ENCODE measurements at regions not wholly inside any gene's neighbourhood (a gene's known extent, or its start where the extent isn't known, plus 50 kb on each side); places are given as distances from the start of the nearest gene placed in this dataset.
"Not testable (repeated sequence)": the region's sequence is repeated elsewhere in the genome, so short reads cannot be mapped to it uniquely, and the experiment has no call there.

DNA sequence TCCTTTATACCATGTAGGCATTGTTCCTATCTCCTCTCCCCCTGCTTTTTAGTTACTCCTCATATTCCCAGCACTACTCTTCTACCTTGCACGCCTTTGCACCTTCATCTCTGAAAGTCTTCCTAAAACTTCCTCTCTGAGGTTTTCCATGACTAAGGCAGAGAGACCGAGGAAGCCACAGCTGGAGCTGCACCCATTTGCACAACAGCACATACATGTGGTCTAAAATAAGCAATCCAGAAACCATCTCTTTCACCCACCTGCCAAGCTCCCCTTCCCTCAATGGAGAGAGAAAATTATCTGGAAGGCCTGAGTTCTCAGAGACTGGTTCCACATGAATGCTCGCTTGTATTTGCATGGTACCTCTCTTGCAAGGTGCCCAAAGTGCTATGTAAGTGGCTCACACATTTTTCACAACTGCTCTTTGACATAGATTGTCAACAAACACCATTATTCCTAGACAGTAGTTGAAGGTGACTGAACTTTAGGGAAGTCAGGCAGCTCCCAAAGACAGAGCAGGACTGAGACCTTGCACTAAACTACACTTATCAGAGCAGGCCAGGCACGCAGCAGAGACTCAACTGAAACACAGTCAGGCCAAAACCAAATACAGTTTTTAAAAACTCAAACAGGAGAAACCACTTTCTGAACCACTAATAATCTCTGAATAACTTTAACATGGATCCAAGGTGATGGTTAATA lies 313.2 kb downstream of the TFAP2A start:
- DNase-seq, result no peak

DNA sequence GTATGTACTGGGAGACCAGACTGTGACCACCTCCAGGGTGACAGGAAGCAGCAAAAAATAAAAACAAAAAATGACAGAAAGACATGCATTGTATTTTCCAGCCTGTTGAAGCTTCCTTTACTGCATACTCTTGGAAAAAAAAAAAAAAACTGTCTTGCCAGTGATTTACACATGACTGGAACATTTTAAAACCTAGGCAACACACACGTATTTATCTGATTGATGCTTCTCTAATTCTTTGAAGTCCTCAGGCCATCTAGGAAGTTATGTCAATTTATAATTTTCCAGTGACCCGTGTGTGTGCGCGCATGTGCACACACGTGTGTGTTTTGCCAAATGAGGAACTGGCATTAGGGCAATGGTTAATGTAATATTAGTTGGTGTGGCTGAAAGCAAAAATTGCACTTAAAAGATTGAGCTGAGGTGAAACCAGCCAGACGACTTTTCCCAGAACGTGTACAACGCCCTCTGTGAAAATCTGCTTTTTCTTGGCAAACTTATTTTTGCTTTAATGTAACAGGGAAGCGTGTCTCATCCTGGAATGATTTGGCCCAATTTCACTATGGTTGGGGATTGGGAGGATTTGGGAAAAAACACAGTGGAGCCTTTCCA lies 315.2 kb downstream of the TFAP2A start:
- DNase-seq, result no peak

DNA sequence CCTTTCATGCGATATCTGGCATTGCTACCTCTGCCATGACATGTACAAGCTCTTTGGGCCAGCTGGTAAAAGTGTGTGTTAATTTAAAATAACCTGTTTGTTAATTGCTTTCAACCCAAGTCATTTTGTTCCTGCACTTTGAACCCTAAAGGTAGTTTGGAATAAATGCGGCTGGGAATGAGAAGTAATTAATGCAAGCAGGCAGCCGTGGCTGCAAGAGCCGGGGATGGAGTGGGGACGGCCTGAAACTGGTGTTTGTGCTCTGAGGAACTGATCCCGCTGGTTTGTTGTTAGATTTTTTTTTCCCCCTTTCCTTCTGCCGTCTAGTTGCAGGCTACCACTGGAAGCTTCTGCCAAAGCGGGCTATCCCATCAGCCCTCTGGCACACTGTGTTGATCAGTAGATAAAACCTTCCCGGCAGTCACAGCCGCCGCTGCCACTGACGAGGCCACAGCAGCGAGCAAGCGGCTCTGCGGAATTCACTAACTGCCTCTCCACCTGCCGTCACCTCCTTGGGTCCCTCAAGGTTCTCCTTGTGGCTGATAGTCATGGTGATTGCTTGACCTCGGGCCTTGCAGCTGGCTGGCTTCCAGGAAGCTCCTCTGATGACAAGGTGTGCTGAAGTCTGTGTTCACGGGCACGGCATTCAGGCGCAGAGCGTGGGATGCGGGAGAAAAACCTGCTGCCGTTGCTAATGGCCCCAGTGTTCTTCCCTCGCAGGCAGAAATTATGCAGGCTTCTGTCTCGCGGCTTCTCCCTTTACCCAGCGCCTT lies 315.9 kb downstream of the TFAP2A start:
- DNase-seq, result no peak

DNA sequence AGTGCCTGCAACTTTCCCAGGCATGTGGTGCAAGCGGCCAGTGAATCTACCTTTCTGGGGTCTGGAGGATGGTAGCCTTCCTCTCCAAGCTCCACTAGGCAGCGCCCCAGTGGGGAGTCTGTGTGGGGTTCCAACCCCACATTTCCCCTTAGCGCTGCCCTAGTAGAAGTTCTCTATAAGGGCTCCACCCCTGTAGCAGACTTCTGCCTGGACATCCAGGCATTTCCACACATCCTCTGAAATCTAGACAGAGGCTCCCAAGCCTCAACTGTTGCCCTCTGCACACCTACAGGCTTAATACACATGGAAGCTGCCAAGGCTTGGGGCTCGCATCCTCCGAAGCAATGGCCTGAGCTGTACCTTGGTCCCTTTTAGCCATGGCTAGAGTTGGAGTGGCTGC lies 321.6 kb downstream of the TFAP2A start:
- no peak for DNase-seq

DNA sequence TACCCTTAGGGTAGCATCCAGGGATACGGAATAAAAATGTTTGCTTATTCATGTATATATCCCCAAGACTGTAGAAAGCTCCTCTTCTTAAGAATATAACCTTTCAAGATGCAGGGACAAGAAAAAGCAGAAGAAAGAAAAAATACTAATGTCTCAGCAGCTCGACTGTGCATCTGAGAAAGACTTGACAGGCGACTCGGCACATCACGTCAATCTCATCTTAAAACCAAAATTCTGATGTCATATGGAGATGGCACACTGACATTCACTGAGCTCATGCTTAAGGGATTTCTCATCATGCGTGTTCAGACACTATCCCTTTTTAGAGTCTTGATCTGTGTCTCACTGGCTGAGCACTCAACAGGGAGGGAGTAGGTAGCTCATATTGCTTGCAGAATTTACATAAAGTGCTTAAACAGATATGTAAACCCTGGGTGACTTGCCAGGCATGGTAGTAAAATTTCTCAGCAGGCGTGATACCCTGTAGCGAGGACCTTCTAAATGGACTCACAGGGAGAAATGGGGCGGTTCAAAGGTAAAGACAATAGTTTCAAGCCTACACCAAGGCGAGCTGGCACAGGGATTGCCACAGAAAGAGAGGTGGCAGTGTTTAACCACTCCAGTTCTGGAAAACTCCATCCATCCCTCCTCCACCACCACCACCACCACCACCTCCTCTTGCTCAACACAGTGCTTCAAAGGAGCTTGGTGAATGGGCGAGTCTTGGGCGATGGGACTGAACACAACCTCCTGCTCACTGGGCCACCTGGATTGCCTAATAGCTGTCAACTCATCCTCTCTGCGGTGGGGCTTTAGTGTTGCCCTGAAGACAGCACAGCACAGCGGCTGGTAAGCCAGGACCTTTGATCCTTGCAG lies 330.5 kb downstream of the TFAP2A start:
- no peak for DNase-seq

DNA sequence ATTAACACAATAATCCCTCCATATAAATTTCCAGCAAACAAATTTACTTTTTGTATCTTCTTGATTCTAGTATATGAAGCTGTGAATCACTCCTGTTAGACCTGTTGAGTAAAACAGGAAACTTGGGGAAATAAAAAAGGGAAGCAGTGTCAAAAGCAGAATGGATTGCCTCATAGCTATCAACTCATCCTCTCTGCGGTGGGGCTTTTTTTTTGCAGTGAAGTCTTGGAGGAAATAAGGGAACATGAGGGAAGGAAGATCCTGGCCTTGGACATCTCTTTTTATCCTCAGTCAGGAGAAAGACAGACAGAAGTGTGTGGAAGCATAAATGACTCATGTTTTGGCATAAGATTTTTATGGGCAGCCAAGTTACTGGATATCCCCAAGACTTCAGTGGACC lies 332.5 kb downstream of the TFAP2A start:
- DNase-seq, result no peak

DNA sequence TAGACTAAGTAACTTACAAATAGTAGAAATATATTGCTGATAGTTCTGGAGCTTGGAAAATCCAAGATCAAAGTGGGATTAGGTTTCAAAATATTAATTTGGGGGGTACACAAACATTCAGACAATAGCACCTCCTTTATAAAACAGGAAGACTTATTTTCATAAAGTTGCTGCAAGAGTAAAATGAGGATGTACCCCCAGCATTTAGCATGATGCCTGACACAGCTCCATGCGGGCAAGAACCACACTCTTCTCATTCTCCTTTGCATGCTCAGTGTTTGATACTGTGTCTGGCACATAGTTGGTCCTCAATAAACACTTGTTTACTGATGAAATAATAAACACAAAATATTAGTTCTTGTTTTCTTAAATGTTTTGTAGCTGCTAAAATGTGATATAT lies 332.9 kb downstream of the TFAP2A start:
- DNase-seq, result no peak

DNA sequence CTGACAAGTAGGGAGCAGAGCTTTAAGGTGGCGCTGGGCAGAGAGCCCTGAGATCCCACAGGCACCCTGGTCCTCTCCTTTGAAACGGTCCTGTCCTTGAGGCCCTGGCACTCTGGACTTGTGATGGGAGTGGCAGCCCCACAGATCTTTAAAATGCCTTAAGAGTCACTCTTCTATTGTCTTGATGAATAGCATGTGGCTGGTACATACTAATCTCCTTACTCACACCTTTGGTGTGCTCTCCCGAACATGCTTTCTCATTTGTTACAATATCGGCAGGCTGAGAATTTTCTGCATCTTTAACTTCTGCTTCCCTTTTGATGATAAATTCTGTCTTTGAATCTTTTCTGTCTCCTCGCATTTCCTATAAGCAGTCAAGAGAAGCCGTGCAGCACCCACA lies 333.8 kb downstream of the TFAP2A start:
- DNase-seq, result no peak

DNA sequence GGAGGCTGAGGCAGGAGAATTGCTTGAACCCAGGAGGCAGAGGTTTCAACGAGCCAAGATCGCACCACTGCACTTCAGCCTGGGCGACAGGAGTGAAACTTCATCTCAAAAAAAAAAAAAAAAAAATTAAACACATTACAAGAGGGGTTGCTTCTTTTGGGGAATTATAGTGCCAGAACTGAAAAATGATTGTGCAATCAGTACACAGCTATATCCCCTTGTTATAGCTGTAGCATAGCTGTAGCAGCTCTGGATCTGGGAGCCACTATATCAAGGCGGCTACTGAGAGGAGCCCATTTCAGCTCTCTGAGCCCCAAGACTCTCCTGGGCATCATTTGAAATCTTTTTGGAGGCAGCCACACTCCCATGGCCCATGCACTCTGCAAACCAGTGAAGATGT lies 334.3 kb downstream of the TFAP2A start:
- DNase-seq, result no peak

DNA sequence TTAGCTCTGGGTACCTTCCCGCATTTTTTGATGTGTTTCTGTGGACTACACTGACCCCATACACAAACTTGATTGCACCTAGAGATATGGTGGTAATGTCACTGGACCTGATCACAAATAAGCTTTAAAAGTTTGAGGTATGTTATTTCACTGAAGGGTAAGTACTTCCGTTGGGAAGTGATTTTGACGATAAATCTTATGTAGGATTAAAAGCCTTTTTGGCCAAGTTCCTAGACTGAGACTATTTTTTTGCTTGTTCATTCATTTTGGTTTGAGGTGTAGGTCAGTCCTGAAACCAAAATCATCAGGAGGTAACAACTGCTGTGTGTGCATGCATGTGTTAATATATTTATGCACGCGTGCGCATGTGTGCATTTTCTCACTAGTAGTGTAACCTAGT lies 336.3 kb downstream of the TFAP2A start:
- no peak for DNase-seq

DNA sequence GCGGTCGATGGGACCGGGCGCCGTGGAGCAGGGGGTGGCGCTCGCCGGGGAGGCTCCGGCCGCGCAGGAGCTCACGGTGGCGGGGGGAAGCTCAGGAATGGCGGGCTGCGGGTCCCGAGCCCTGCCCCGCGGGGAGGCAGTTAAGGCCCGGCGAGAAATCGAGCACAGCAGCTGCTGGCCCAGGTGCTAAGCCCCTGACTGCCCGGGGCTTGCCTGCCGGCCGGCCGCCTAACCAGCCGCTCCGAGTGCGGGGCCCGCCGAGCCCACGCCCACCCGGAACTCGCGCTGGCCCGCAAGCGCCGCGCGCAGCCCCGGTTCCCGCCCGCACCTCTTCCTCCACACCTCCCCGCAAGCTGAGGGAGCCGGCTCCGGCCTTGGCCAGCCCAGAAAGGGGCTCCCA lies 340.1 kb downstream of the TFAP2A start:
- DNase-seq, result not testable (repeated sequence)

DNA sequence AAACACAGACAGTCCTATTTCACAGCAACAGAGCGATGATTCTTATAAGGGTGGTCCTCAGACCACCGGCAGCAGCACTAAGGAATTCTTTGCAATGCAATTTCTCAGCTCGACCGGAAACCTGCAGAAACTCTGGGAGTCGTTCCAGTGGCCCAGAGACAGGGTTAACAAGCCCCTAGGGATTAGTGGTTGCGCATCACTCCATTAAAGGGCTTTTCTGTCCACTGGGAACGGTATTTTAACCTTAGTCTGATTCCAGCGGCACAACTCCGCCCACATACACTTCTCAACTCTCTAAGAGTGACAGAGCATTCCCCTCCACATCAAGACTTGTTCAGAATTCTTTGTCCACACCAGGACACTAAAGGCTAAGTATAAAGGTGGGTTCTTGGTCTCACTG lies 341.5 kb downstream of the TFAP2A start:
- DNase-seq, result no peak

DNA sequence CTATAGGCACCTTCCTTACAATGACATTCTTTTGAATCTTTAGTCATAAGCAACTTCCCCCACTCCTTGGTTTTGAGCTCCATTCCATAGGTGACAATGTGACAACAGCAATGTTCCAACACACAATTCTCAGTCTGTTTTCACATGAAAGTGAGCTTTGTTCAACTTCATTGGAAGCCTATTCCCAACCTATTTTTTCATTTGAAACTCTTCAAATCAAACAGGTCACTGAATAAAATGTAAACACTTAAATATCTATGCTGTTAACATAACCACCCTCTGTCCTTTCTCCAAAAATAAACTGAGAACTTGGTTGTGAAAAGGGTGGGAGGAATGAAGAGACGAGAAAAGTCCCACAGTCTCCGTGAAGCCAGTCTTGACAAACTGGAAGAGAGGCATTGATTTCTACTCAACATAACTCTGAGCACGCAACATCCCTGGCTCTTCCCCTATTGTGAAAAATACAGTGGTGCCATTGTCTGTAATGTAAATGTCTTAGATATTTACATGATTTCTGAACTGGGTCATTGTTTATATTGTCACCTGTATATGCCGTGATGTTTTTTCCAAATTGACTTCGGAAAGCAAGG lies 343.1 kb downstream of the TFAP2A start:
- DNase-seq, result no peak

DNA sequence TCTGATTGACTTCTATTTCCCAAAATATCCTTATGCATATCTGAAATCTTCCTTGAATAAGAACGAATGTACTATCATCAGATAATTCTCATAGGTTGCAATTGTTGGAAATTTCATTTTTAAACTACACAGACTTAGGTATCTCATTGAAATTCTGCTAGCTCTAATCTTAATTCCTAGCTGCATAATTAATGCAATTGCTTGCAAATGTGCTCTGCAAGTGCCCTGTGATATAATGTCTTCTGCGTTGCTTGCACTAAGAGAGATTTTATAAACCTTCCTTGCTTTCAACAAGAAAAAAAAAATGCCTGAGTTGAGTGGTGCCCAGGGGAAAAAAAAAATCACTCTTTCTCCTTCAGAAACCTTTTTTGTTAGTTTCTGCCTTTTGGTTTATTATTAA lies 354.9 kb downstream of the TFAP2A start:
- no peak for DNase-seq

DNA sequence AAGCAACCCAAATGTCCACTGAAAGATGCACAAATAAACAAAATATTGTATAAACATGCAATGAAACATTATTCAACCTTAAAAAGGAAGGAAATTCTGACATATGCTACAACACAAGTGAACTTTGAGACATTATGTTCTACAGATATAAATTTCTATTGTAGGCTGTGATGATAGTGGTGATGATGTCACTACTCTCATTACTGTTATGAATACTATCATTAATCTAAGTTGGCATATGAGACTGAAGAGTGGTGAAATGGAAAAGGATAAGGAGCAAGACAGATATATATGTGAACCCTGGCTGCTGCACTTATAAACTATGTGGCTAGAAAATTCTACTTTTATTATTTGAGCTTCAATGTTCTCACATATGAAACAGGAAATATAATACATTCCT lies 360.2 kb downstream of the TFAP2A start:
- DNase-seq, result no peak

DNA sequence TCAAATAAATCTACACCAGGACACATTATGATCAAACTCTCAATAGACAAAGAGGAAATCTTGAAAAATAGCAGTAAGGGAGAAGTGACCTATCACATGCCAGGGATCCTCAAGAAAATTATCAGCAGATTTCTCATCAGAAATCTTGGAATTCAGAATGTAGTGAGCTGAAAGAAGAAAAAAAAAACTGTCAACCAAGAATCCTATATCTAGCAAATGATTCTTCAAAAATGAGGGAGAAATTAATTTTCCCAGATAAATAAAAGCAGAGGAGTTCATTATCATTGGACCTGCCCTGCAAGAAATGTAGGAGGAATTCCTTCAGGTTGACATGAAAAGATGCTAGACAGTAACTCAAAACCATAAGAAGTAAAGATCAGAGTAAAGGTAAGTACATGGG lies 363.6 kb downstream of the TFAP2A start:
- DNase-seq, result no peak

DNA sequence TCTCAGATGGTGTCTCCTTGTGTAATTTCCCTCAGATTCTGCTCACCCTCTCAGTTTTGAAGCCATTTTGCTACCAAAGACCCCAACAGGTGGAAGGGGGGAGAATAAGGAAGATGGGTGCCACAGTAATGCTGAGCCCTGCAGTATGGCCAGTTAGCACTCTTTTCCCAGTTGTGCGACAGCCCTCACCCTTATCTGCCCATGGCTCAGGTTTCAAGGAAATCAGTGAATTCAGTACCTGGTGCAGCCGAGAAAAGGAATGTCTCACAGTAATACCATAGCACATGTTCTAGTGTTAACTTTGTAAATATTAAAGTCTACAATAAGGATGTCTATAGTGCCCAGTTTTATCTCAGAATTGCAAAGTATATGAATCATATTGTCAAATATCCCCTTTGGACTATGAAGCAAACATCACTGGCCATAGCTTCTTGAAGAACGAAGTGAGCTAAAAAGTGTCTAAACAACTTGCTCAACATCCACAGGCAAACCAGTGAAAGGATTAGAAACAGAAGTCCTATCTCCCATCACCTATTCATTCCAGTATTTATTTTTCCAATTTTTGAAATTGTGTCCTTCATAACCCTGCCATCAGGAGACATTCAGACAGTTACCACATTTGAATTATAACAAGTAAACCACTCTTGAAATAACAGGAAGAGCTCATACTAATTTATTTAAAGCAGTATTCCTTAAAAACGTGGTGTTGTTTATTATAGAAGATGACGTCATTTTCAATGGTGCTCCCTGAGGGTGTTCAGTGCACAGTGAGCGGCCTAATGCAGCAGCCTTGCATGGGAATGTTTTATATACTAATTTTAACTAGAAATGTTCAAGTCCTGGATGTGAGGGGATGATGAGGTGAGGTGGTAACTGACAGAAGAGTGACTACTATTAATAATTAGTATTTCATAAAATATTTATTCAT lies 366.2 kb downstream of the TFAP2A start:
- DNase-seq, result no peak

DNA sequence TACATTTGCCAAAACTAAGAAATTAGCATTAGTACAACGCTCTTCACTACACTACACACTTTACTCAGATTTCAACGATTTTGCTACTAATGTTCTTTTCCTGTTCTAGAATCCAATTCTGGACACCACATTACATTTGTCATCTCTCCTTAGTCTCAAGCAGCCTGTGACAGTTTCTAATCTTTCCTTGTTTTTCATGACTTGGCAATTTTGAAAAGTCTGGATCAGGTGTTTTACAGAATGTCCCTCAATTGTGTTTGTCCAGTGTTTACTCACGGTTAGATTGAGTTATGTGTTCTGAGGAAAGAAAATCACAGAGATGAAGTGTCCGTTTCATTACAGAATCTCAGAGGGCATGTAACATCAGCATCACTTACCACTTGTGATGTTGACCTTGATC lies 372.6 kb downstream of the TFAP2A start:
- no peak for DNase-seq

DNA sequence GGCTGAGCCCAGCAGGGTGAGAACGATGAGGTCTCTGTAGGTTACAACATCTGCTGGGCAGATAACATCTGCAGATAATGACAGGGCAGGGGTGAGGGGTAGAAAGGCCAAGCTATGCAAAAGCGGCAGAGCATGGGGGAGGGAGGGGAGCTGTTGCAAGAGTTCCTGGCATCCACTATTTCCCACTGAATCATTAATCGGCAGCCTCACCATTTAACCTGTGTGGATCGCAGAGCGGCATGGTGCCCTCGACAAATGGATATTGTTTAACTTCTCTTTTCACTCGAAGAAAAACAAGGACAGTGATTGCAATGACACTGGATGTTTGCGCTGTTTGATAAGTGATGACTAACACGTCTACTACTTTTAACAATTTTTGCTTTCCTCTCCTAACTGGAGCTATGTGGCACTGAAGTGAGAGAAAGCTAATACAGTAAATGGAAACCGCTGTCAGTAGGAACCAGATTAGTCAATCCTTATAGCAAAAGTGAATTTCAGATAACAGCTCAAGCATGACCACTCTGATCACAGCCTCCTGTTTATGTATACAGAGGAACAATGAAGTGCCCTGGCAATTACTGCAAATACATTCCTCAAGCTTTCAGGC lies 381.5 kb downstream of the TFAP2A start:
- DNase-seq, result no peak

DNA sequence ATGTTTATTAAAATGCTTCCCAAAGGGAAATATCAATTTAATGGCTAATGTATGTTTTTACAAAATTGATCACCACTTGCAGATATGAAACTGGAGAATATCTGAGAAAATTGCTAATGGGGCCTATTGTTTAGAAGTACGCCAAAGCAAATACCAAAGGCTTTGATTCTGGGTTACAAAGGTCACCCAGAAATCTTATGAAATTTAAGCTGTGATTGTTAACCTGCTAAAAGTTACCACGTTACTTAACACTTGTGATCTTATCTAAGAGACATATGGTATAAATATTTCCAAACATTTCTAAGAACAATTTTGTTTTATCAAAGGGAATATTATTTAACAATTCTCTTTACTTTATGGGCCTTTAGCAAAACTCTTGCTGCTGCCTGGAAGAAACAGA lies 383.3 kb downstream of the TFAP2A start:
- DNase-seq, result no peak

DNA sequence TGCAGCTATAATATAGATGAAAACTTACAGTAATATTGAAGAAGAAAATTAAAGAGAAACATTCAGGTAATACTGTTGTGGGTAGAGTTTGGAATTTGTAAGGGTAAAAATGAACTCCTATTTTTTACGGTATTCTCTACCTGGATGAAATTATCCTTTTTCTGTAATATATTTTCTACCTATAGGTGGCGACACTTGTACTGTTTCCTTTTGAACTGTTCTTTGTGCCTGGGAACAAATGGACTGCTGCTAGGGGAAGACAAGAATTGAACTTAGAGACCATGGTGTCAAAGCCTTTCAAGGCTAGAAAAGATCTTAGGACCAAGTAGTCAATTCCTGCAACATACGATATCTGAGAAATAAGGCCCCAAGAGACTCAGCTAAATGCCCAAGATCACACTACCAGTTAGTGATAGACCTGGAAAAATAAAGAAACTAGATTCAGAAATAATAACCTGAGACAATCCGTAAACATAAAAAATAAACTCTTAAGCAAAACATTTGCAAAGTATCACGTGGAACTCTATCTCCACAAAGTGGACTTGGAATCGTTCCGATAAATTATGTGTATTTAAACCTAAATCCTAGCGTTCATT lies 383.8 kb downstream of the TFAP2A start:
- DNase-seq, result no peak

All from GOT3 (cell line).